ENCODE measurements at regions not wholly inside any gene's neighbourhood (a gene's known extent, or its start where the extent isn't known, plus 50 kb on each side); places are given as distances from the start of the nearest gene placed in this dataset.

GRCh38 chr10:78481842-78482241, 448.2 kb downstream of the RPS24 start:
- POLR2A ChIA-PET = no interaction called here
- H3K4me1 Mint-ChIP-seq = no peaks in the 10 kb centered on the region
- H3K9me3 Mint-ChIP-seq = no peaks in the 10 kb centered on the region
- peaks cover 6 to 29% (median 12%) of the 10 kb centered on the region in 5 donors for H3K27me3 Mint-ChIP-seq
- H3K27ac Mint-ChIP-seq = no peak overlapping the region
- DNase-seq = no peak
- no peaks in the 10 kb centered on the region for H3K36me3 Mint-ChIP-seq
- no peak overlapping the region for H3K4me3 Mint-ChIP-seq
- ATAC-seq = no peak

- POLR2A ChIA-PET = no interaction called here
Observed at GRCh38 chr10:78483641-78484040, 450.0 kb downstream of the RPS24 start.

GRCh38 chr10:78489034-78489433, 455.4 kb downstream of the RPS24 start:
- POLR2A ChIA-PET = no interaction called here
- H3K27ac Mint-ChIP-seq = no peak overlapping the region
- no peak overlapping the region for H3K4me3 Mint-ChIP-seq
- H3K4me1 Mint-ChIP-seq = no peaks in the 10 kb centered on the region
- H3K27me3 Mint-ChIP-seq = peaks cover 4 to 43% (median 27%) of the 10 kb centered on the region in 5 donors
- H3K36me3 Mint-ChIP-seq = peaks cover 5 to 25% (median 8%) of the 10 kb centered on the region in 3 donors
- no peak for DNase-seq
- no peak for ATAC-seq
- peaks cover 18 to 50% (median 29%) of the 10 kb centered on the region in 9 donors for H3K9me3 Mint-ChIP-seq

More at GRCh38 chr10:78483641-78484040, 450.0 kb downstream of the RPS24 start:
- no peak for DNase-seq
- ATAC-seq = no peak
- H3K9me3 Mint-ChIP-seq = peaks cover 0 to 4% (median under 1%) of the 10 kb centered on the region in 9 donors
- no peaks in the 10 kb centered on the region for H3K4me1 Mint-ChIP-seq
- H3K36me3 Mint-ChIP-seq = no peaks in the 10 kb centered on the region
- H3K27me3 Mint-ChIP-seq = peaks cover 5 to 37% (median 12%) of the 10 kb centered on the region in 5 donors
- H3K4me3 Mint-ChIP-seq = no peak overlapping the region
- no peak overlapping the region for H3K27ac Mint-ChIP-seq

GRCh38 chr10:78491812-78492211, 458.1 kb downstream of the RPS24 start:
- no peak for DNase-seq
- H3K27ac Mint-ChIP-seq = no peak overlapping the region
- H3K27me3 Mint-ChIP-seq = peaks cover 4 to 37% (median 24%) of the 10 kb centered on the region in 5 donors
- peaks cover 18 to 58% (median 29%) of the 10 kb centered on the region in 9 donors for H3K9me3 Mint-ChIP-seq
- ATAC-seq = no peak
- peaks cover 5 to 25% (median 8%) of the 10 kb centered on the region in 3 donors for H3K36me3 Mint-ChIP-seq
- POLR2A ChIA-PET = no interaction called here
- no peak overlapping the region for H3K4me3 Mint-ChIP-seq
- no peaks in the 10 kb centered on the region for H3K4me1 Mint-ChIP-seq

GRCh38 chr10:78492424-78492823, 458.8 kb downstream of the RPS24 start:
- H3K27me3 Mint-ChIP-seq = peaks cover 4 to 33% (median 17%) of the 10 kb centered on the region in 5 donors
- no peaks in the 10 kb centered on the region for H3K4me1 Mint-ChIP-seq
- POLR2A ChIA-PET = no interaction called here
- H3K36me3 Mint-ChIP-seq = peaks cover 5 to 25% (median 8%) of the 10 kb centered on the region in 3 donors
- DNase-seq = no peak
- no peak overlapping the region for H3K4me3 Mint-ChIP-seq
- no peak overlapping the region for H3K27ac Mint-ChIP-seq
- H3K9me3 Mint-ChIP-seq = peaks cover 18 to 58% (median 29%) of the 10 kb centered on the region in 9 donors
- no peak for ATAC-seq

GRCh38 chr10:78494179-78494578, 460.5 kb downstream of the RPS24 start:
- H3K9me3 Mint-ChIP-seq = peaks cover 15 to 51% (median 26%) of the 10 kb centered on the region in 9 donors
- H3K27me3 Mint-ChIP-seq = peaks cover 5 to 29% (median 15%) of the 10 kb centered on the region in 5 donors
- no peak overlapping the region for H3K27ac Mint-ChIP-seq
- no peak overlapping the region for H3K4me3 Mint-ChIP-seq
- H3K36me3 Mint-ChIP-seq = peaks cover 5 to 25% (median 8%) of the 10 kb centered on the region in 3 donors
- ATAC-seq (no peak), DNase-seq (no peak)
- POLR2A ChIA-PET = no interaction called here
- no peaks in the 10 kb centered on the region for H3K4me1 Mint-ChIP-seq

GRCh38 chr10:78502210-78502936, 468.7 kb downstream of the RPS24 start:
- DNase-seq (no peak), ATAC-seq (no peak)
- Mint-ChIP-seq H3K4me1 (no peaks in the 10 kb centered on the region), H3K36me3 (no peaks in the 10 kb centered on the region), H3K27ac (no peak overlapping the region), H3K27me3 (peaks cover 4 to 11% (median 7%) of the 10 kb centered on the region in 5 donors), H3K9me3 (no peaks in the 10 kb centered on the region), H3K4me3 (no peak overlapping the region)
- POLR2A ChIA-PET = no interaction called here

GRCh38 chr10:78504181-78504580, 470.5 kb downstream of the RPS24 start:
- H3K27me3 Mint-ChIP-seq = peaks cover 4 to 10% (median 7%) of the 10 kb centered on the region in 5 donors
- POLR2A ChIA-PET = no interaction called here
- H3K27ac Mint-ChIP-seq = no peak overlapping the region
- no peak overlapping the region for H3K4me3 Mint-ChIP-seq
- no peaks in the 10 kb centered on the region for H3K9me3 Mint-ChIP-seq
- no peaks in the 10 kb centered on the region for H3K4me1 Mint-ChIP-seq
- ATAC-seq (no peak), DNase-seq (no peak)
- no peaks in the 10 kb centered on the region for H3K36me3 Mint-ChIP-seq

GRCh38 chr10:78505657-78506056, 472.0 kb downstream of the RPS24 start:
- Mint-ChIP-seq H3K27me3 (peaks cover 0 to 10% (median 4%) of the 10 kb centered on the region in 5 donors), H3K4me1 (no peaks in the 10 kb centered on the region), H3K36me3 (no peaks in the 10 kb centered on the region), H3K9me3 (no peaks in the 10 kb centered on the region), H3K4me3 (no peak overlapping the region), H3K27ac (no peak overlapping the region)
- POLR2A ChIA-PET = no interaction called here
- DNase-seq (no peak), ATAC-seq (no peak)

- POLR2A ChIA-PET = no interaction called here
- ATAC-seq (no peak), DNase-seq (no peak)
- Mint-ChIP-seq H3K27me3 (peaks cover 0 to 10% (median 4%) of the 10 kb centered on the region in 5 donors), H3K9me3 (no peaks in the 10 kb centered on the region), H3K4me1 (no peaks in the 10 kb centered on the region), H3K27ac (no peak overlapping the region), H3K4me3 (no peak overlapping the region), H3K36me3 (no peaks in the 10 kb centered on the region)
Observed at GRCh38 chr10:78506614-78507013, 473.0 kb downstream of the RPS24 start.

- H3K4me3 Mint-ChIP-seq = no peak overlapping the region
- H3K27ac Mint-ChIP-seq = no peak overlapping the region
- no peak for DNase-seq
- POLR2A ChIA-PET = no interaction called here
- H3K9me3 Mint-ChIP-seq = no peaks in the 10 kb centered on the region
- no peaks in the 10 kb centered on the region for H3K36me3 Mint-ChIP-seq
- peaks cover 0 to 10% (median 4%) of the 10 kb centered on the region in 5 donors for H3K27me3 Mint-ChIP-seq
- ATAC-seq = no peak
- H3K4me1 Mint-ChIP-seq = no peaks in the 10 kb centered on the region
Observed at GRCh38 chr10:78507510-78508160, 474.0 kb downstream of the RPS24 start.

GRCh38 chr10:78508955-78509748, 475.5 kb downstream of the RPS24 start:
- no peaks in the 10 kb centered on the region for H3K9me3 Mint-ChIP-seq
- DNase-seq (no peak), ATAC-seq (no peak)
- no peaks in the 10 kb centered on the region for H3K36me3 Mint-ChIP-seq
- POLR2A ChIA-PET = no interaction called here
- peaks cover 0 to 11% (median 0%) of the 10 kb centered on the region in 5 donors for H3K27me3 Mint-ChIP-seq
- no peak overlapping the region for H3K4me3 Mint-ChIP-seq
- peak overlapping the region in 1 of 10 donors; percentile 15 for H3K27ac Mint-ChIP-seq
- H3K4me1 Mint-ChIP-seq = no peaks in the 10 kb centered on the region
